Caco-2 (cell line): ENCODE measurements at regions not wholly inside any gene's neighbourhood (a gene's known extent, or its start where the extent isn't known, plus 50 kb on each side); places are given as distances from the start of the nearest gene placed in this dataset.

Experiments used
- BruUV-seq: library from RNA; stranded (reverse); fragments of 400-500 nt; replicated peaks from 2 replicates; lab custom pipeline; 2021; lab: Mats Ljungman, UMichigan
- CTCF ChIA-PET: fragments of 300-600 bp; sonication (Branson Sonifier 250); formaldehyde crosslinking; loops from one replicate; lab custom pipeline; 2022; ENCODE audit warnings: antibody characterized with exemption; lab: Charles Lee
- POLR2A ChIA-PET: fragments of 300-600 bp; sonication (Branson Sonifier 250); formaldehyde crosslinking; loops from one replicate; lab custom pipeline; 2022; ENCODE audit warnings: antibody characterized with exemption; lab: Charles Lee
- DNase-seq, 2 experiments: peaks; one replicate each; pipeline versions ENCODE4 v3.0.0 to v3.0.0-alpha.2; 2020 to 2022
- H3K27me3 ChIP-seq: replicated peaks from 2 replicates; pipeline ENCODE4 v1.6.0; 2011; ENCODE audit warnings: low read length; ENCODE audit not compliant: control insufficient read depth, insufficient read depth
- H3K36me3 ChIP-seq: 2 replicates; pipeline ENCODE4 v1.5.1; 2011; ENCODE audit warnings: low read length; ENCODE audit not compliant: control insufficient read depth, insufficient read depth
- H3K4me1 ChIP-seq: fragments of 250-450 bp; sonication (Bioruptor Pico); 2 replicates; pipeline ENCODE4 v1.5.1; 2020; ENCODE audit warnings: mild to moderate bottlenecking
- H3K4me3 ChIP-seq: 2 replicates; pipeline ENCODE4 v1.5.1; 2011; ENCODE audit warnings: low read depth, mild to moderate bottlenecking, control low read depth, low read length
- H3K9me3 ChIP-seq: fragments of 250-450 bp; sonication (Bioruptor Pico); 2 replicates; pipeline ENCODE4 v1.5.1; 2020; ENCODE audit warnings: mild to moderate bottlenecking, moderate library complexity
- H3K27ac Mint-ChIP-seq: one replicate; pipeline ENCODE4 v1.8.0; 2022; ENCODE audit warnings: mixed read lengths; ENCODE audit not compliant: unreplicated experiment
- H3K27me3 Mint-ChIP-seq: one replicate; pipeline ENCODE4 v1.8.0; 2022; ENCODE audit warnings: mixed read lengths; ENCODE audit not compliant: insufficient read depth, unreplicated experiment
- H3K36me3 Mint-ChIP-seq: one replicate; pipeline ENCODE4 v1.8.0; 2022; ENCODE audit warnings: mild to moderate bottlenecking, mixed read lengths; ENCODE audit not compliant: insufficient read depth, unreplicated experiment
- H3K4me1 Mint-ChIP-seq: one replicate; pipeline ENCODE4 v1.8.0; 2022; ENCODE audit warnings: low read depth, mixed read lengths; ENCODE audit not compliant: unreplicated experiment
- H3K4me3 Mint-ChIP-seq: one replicate; pipeline ENCODE4 v1.8.0; 2022; ENCODE audit warnings: mild to moderate bottlenecking, moderate library complexity, mixed read lengths; ENCODE audit not compliant: unreplicated experiment
- H3K9me3 Mint-ChIP-seq: one replicate; pipeline ENCODE4 v1.8.0; 2022; ENCODE audit warnings: mixed read lengths; ENCODE audit not compliant: unreplicated experiment
- intact Hi-C: fragments of 100-400 bp; cut with micrococcal nuclease; formaldehyde crosslinking; loops from one replicate; pipeline ENCODE4 v1.10.0; 2022; ENCODE audit not compliant: unreplicated experiment
- TF ChIP-seq, protein P1 (sequence below), 2 experiments: fragments of 200-600 bp in 1 of 2; IDR thresholded peaks; 1 replicate in 1 of 2; 2 replicates in 1 of 2; pipeline versions ENCODE4 v1.5.1 to v1.8.0; 2011 to 2022; ENCODE audit warnings: antibody characterized with exemption in 1 of 2, control low read depth in 1 of 2, inconsistent platforms in 1 of 2, low read depth in 1 of 2, low read length in 1 of 2, mild to moderate bottlenecking in 1 of 2, moderate library complexity in 1 of 2; ENCODE audit not compliant: insufficient read depth in 1 of 2, severe bottlenecking in 1 of 2, unreplicated experiment in 1 of 2

DNA sequence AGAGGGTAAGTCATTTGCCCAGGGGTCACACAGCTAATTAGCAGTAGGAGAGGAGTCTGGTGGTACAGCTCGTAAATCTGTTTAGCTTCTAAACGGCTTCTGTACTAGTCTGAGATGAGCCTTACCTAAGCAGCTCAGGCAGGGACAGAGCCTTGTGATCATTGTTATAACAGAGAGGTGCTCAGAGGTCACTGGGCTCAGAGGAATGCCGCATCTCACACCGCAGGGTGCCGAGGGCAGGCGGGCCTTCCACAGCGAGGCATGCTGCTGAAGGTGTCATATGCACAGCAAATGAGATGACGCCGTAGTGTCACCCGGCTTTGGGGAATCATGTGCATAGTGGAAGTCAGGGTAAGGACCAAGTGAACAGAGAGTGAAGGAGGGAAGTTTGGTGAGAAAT is 305.2 kb upstream of the FMN2 start:
- no peaks in the 10 kb centered on the region for H3K36me3 ChIP-seq
- no TSS peak for BruUV-seq
- CTCF ChIA-PET, result no interaction called here
- TF ChIP-seq, protein P1, sequence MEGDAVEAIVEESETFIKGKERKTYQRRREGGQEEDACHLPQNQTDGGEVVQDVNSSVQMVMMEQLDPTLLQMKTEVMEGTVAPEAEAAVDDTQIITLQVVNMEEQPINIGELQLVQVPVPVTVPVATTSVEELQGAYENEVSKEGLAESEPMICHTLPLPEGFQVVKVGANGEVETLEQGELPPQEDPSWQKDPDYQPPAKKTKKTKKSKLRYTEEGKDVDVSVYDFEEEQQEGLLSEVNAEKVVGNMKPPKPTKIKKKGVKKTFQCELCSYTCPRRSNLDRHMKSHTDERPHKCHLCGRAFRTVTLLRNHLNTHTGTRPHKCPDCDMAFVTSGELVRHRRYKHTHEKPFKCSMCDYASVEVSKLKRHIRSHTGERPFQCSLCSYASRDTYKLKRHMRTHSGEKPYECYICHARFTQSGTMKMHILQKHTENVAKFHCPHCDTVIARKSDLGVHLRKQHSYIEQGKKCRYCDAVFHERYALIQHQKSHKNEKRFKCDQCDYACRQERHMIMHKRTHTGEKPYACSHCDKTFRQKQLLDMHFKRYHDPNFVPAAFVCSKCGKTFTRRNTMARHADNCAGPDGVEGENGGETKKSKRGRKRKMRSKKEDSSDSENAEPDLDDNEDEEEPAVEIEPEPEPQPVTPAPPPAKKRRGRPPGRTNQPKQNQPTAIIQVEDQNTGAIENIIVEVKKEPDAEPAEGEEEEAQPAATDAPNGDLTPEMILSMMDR (IDR thresholded peaks at IDR 0.05; ENCODE audit: insufficient read depth in 1 of 2, low read depth in 1 of 2, low read length in 1 of 2, severe bottlenecking in 1 of 2, unreplicated experiment in 1 of 2), result no peak
- Mint-ChIP-seq H3K4me1 (no peaks in the 10 kb centered on the region), H3K27ac (no peak overlapping the region), H3K27me3 (no peaks in the 10 kb centered on the region), H3K36me3 (peaks cover 5% of the 10 kb centered on the region), H3K4me3 (no peak overlapping the region), H3K9me3 (no peaks in the 10 kb centered on the region)
- POLR2A ChIA-PET, result no interaction called here
- no peaks in the 10 kb centered on the region for H3K4me1 ChIP-seq
- H3K9me3 ChIP-seq, result no peaks in the 10 kb centered on the region
- no peak for DNase-seq
- H3K27me3 ChIP-seq, result no peaks in the 10 kb centered on the region
- no peak overlapping the region for H3K4me3 ChIP-seq
- intact Hi-C loops, result no loop called here

DNA sequence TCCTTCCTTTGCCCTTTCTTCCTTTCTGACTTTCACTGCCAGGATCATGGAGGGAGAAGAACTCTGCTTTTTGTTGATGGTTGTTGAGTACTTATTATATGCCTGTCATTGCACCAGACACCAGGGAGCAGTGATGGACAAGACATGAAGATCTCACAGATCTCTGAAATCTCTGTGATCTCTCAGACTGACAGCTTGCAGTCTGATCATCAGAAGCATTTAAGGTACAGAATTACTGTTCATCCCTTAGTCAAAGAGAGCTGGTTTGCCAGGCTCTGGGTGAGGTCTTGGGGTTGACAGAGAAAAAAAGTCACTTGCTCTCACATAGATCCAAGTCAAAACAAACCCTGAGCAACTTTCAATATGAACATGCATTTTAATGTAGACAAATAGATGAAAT is 299.5 kb upstream of the FMN2 start:
- no peaks in the 10 kb centered on the region for H3K27me3 Mint-ChIP-seq
- DNase-seq, result no peak
- no peak overlapping the region for H3K4me3 ChIP-seq
- BruUV-seq, result no TSS peak
- H3K27ac Mint-ChIP-seq, result no peak overlapping the region
- ChIA-PET POLR2A (no interaction called here), CTCF (interaction anchor here (1.4 kb wide), 1 partner anchor 106 kb away, joined by 3 read pairs; no protein-coding TSS in a partner anchor)
- H3K9me3 Mint-ChIP-seq, result no peaks in the 10 kb centered on the region
- no peaks in the 10 kb centered on the region for H3K4me1 Mint-ChIP-seq
- peaks cover 4% of the 10 kb centered on the region for H3K36me3 Mint-ChIP-seq
- H3K9me3 ChIP-seq, result no peaks in the 10 kb centered on the region
- no peaks in the 10 kb centered on the region for H3K4me1 ChIP-seq
- no peaks in the 10 kb centered on the region for H3K27me3 ChIP-seq
- TF ChIP-seq, protein P1 (IDR thresholded peaks at IDR 0.05; ENCODE audit: insufficient read depth in 1 of 2, low read depth in 1 of 2, low read length in 1 of 2, severe bottlenecking in 1 of 2, unreplicated experiment in 1 of 2), result no peak
- H3K36me3 ChIP-seq, result no peaks in the 10 kb centered on the region
- H3K4me3 Mint-ChIP-seq, result no peak overlapping the region
- intact Hi-C loops, result loop anchor here (1.0 kb wide), 1 partner anchor 106 kb away; no protein-coding TSS in a partner anchor

DNA sequence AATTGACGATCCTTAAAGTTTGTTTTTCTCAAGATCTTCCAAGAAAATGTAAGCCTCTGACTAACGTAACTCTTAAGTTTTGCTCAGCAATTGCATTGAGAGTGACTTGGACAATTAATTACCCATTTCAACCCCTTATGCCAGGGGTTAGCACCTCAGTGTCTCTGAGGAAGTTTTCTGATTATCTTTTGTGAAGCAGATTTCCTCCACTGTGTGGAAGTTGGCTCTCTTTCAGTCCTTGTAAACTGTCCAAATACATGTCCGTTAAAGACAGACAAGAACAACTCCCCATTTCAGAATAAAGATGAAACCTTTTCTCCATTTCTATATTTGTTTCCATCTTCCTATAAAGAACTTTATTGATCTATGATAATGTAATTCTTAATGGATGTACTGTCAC is 296.4 kb upstream of the FMN2 start:
- no peaks in the 10 kb centered on the region for H3K27me3 ChIP-seq
- no TSS peak for BruUV-seq
- Mint-ChIP-seq H3K9me3 (no peaks in the 10 kb centered on the region), H3K4me1 (no peaks in the 10 kb centered on the region), H3K27me3 (no peaks in the 10 kb centered on the region), H3K36me3 (no peaks in the 10 kb centered on the region), H3K27ac (no peak overlapping the region), H3K4me3 (no peak overlapping the region)
- H3K4me1 ChIP-seq, result no peaks in the 10 kb centered on the region
- no peaks in the 10 kb centered on the region for H3K9me3 ChIP-seq
- intact Hi-C loops, result no loop called here
- TF ChIP-seq, protein P1 (IDR thresholded peaks at IDR 0.05; ENCODE audit: insufficient read depth in 1 of 2, low read depth in 1 of 2, low read length in 1 of 2, severe bottlenecking in 1 of 2, unreplicated experiment in 1 of 2), result no peak
- ChIA-PET CTCF (no interaction called here), POLR2A (no interaction called here)
- H3K4me3 ChIP-seq, result no peak overlapping the region
- no peaks in the 10 kb centered on the region for H3K36me3 ChIP-seq
- no peak for DNase-seq
